ENCODE measurements at regions not wholly inside any gene's neighbourhood (a gene's known extent, or its start where the extent isn't known, plus 50 kb on each side); places are given as distances from the start of the nearest gene placed in this dataset.

DNA sequence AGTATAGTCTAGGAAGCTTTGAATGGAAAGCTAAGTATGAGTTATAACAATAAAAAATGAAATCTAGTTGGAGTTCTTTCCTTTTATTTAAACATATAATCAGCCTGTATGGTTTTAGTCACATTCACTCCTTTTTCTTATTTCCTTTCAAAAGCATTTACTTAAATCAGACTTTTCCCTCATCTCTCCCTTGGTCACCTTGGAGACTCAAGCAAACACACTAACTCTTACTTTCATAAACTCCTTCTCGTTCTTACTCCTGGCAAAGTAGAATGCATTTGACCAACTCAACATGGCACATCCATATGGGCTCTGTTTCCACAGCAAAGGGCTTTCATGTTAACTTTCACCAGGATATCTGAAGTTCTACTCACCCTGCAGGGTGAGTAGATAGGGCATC is 400.0 kb downstream of the LMO7 start:
- H3K36me3 ChIP-seq, result no peaks in the 10 kb centered on the region
- DNase-seq, result no peak
- H3K4me3 ChIP-seq, result no peak overlapping the region
- no peaks in the 10 kb centered on the region for H3K9me3 ChIP-seq (replicated peaks)
- H3K27me3 ChIP-seq (ENCODE audit: low read depth), result no peaks in the 10 kb centered on the region
- H3K4me1 ChIP-seq, result no peaks in the 10 kb centered on the region
- intact Hi-C loops (cut with micrococcal nuclease), result no loop called here
- no peak overlapping the region for H3K27ac ChIP-seq (replicated peaks)
- no peak for TF ChIP-seq CTCF (IDR thresholded peaks at IDR 0.05; ENCODE audit: borderline replicate concordance)

GRCh38 chr13:76035711-76036110 is 399.6 kb downstream of the LMO7 start:
- intact Hi-C loops (cut with micrococcal nuclease), result no loop called here
- TF ChIP-seq CTCF (IDR thresholded peaks at IDR 0.05; ENCODE audit: borderline replicate concordance), result no peak
- no peak overlapping the region for H3K4me3 ChIP-seq

GRCh38 chr13:76029706-76030105 is 393.6 kb downstream of the LMO7 start:
- H3K36me3 ChIP-seq, result no peaks in the 10 kb centered on the region
- no peak overlapping the region for H3K27ac ChIP-seq (replicated peaks)
- no peaks in the 10 kb centered on the region for H3K9me3 ChIP-seq (replicated peaks)
- no peaks in the 10 kb centered on the region for H3K27me3 ChIP-seq (ENCODE audit: low read depth)
- intact Hi-C loops (cut with micrococcal nuclease), result no loop called here
- no peak for DNase-seq
- H3K4me3 ChIP-seq, result no peak overlapping the region
- no peak for TF ChIP-seq CTCF (IDR thresholded peaks at IDR 0.05; ENCODE audit: borderline replicate concordance)
- no peaks in the 10 kb centered on the region for H3K4me1 ChIP-seq

More at GRCh38 chr13:76035711-76036110, 399.6 kb downstream of the LMO7 start:
- H3K36me3 ChIP-seq, result no peaks in the 10 kb centered on the region
- no peaks in the 10 kb centered on the region for H3K4me1 ChIP-seq
- H3K9me3 ChIP-seq (replicated peaks), result no peaks in the 10 kb centered on the region
- H3K27ac ChIP-seq (replicated peaks), result no peak overlapping the region
- DNase-seq, result no peak
- no peaks in the 10 kb centered on the region for H3K27me3 ChIP-seq (ENCODE audit: low read depth)

DNA sequence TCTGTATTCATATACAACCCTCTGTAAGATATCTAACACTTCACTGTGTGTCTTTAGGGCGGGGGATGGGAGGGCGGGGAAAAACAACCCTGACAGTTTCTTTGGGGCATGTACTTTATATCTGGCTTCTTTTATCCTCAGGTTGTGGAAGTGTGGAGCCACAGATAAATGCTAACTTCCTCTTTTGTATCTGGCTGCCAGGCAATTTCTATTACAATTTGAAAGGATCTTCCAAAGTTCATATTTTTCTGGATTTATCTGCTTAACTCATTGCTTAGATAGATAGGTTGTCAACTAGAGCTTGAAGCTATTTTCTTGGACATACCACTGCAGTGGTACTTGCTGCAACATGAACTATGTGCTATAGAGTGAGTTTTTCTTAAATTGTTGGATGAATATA is 393.0 kb downstream of the LMO7 start:
- H3K4me3 ChIP-seq, result no peak overlapping the region
- no peak for DNase-seq

GRCh38 chr13:76027131-76027530 is 391.0 kb downstream of the LMO7 start:
- Histone ChIP-seq H3K4me1 (no peaks in the 10 kb centered on the region), H3K27ac (replicated peaks) (no peak overlapping the region), H3K4me3 (no peak overlapping the region), H3K9me3 (replicated peaks) (no peaks in the 10 kb centered on the region), H3K36me3 (no peaks in the 10 kb centered on the region), H3K27me3 (ENCODE audit: low read depth) (no peaks in the 10 kb centered on the region)
- no peak for TF ChIP-seq CTCF (IDR thresholded peaks at IDR 0.05; ENCODE audit: borderline replicate concordance)
- intact Hi-C loops (cut with micrococcal nuclease), result no loop called here
- DNase-seq, result no peak

More for the DNA sequence above, 393.0 kb downstream of the LMO7 start:
- H3K4me1 ChIP-seq, result no peaks in the 10 kb centered on the region
- H3K9me3 ChIP-seq (replicated peaks), result no peaks in the 10 kb centered on the region
- H3K36me3 ChIP-seq, result no peaks in the 10 kb centered on the region
- H3K27ac ChIP-seq (replicated peaks), result no peak overlapping the region
- no peak for TF ChIP-seq CTCF (IDR thresholded peaks at IDR 0.05; ENCODE audit: borderline replicate concordance)
- intact Hi-C loops (cut with micrococcal nuclease), result no loop called here
- no peaks in the 10 kb centered on the region for H3K27me3 ChIP-seq (ENCODE audit: low read depth)

GRCh38 chr13:76025392-76025791 is 389.3 kb downstream of the LMO7 start:
- DNase-seq, result no peak
- no peaks in the 10 kb centered on the region for H3K36me3 ChIP-seq
- intact Hi-C loops (cut with micrococcal nuclease), result no loop called here
- no peaks in the 10 kb centered on the region for H3K27me3 ChIP-seq (ENCODE audit: low read depth)
- H3K27ac ChIP-seq (replicated peaks), result no peak overlapping the region
- no peaks in the 10 kb centered on the region for H3K9me3 ChIP-seq (replicated peaks)
- TF ChIP-seq CTCF (IDR thresholded peaks at IDR 0.05; ENCODE audit: borderline replicate concordance), result no peak
- H3K4me1 ChIP-seq, result no peaks in the 10 kb centered on the region
- no peak overlapping the region for H3K4me3 ChIP-seq

Measured in left ventricle myocardium inferior (tissue), 1 donor.